ENCODE measurements at regions not wholly inside any gene's neighbourhood (a gene's known extent, or its start where the extent isn't known, plus 50 kb on each side); places are given as distances from the start of the nearest gene placed in this dataset.

DNA sequence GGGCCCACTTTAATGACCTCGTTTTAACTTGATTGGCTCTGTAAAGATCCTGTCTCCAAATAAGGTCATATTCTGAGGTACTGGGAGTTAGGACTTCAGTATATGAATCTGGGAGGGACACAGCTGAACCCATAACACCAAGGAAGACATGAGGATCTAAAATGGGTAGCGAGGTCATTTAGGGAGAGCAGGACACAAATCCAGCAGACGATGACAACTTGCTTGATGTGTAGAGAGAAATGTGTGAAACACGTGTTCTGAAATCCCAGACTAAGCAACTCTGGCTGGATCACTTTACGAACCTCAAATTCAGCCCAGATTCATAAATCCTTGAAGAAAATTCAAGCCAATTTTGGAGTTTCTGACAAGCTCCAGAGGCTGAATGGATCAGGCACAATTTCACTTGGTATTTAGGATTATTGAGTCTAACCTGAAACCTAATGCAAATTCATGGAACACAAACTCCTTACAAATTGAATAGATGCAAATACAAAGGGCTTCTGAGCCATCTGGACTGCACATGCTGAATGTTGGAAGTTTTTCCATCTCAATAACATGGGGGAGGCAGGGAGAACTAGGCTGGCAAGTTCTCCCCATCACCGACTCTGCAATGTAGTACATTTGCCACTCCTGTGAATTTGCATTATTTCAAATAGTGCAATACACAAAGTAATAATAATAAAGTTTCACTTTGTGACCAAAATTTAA is 74.0 kb upstream of the SLC30A5 start:
- no peak for DNase-seq (ENCODE audit: low spot score)
- TF ChIP-seq, protein P1, sequence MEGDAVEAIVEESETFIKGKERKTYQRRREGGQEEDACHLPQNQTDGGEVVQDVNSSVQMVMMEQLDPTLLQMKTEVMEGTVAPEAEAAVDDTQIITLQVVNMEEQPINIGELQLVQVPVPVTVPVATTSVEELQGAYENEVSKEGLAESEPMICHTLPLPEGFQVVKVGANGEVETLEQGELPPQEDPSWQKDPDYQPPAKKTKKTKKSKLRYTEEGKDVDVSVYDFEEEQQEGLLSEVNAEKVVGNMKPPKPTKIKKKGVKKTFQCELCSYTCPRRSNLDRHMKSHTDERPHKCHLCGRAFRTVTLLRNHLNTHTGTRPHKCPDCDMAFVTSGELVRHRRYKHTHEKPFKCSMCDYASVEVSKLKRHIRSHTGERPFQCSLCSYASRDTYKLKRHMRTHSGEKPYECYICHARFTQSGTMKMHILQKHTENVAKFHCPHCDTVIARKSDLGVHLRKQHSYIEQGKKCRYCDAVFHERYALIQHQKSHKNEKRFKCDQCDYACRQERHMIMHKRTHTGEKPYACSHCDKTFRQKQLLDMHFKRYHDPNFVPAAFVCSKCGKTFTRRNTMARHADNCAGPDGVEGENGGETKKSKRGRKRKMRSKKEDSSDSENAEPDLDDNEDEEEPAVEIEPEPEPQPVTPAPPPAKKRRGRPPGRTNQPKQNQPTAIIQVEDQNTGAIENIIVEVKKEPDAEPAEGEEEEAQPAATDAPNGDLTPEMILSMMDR (IDR thresholded peaks at IDR 0.05): no peak
- ATAC-seq (ENCODE audit: low FRiP score): no peak

DNA sequence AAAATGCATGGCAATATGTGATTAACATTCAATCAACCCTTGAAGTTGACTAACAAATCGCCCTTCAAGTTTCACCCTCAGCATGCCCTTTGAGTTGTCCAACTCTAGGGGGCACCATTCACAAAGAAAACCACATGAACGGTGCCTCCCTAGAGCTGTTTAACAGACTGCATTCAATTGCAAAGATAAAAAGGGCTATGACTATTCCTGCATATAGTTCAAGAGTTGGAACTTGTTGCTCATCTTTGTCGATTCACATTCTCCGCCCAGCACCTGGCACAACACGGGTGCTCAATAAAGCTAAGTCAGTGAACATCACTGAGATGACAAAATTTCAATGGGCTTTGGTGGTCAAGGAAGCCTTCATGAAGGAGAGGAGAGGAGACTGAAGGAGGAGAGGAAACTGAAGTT is 69.6 kb upstream of the SLC30A5 start:
- DNase-seq (ENCODE audit: low spot score): no peak
- TF ChIP-seq, protein P1 (IDR thresholded peaks at IDR 0.05): no peak
- ATAC-seq (ENCODE audit: low FRiP score): no peak

DNA sequence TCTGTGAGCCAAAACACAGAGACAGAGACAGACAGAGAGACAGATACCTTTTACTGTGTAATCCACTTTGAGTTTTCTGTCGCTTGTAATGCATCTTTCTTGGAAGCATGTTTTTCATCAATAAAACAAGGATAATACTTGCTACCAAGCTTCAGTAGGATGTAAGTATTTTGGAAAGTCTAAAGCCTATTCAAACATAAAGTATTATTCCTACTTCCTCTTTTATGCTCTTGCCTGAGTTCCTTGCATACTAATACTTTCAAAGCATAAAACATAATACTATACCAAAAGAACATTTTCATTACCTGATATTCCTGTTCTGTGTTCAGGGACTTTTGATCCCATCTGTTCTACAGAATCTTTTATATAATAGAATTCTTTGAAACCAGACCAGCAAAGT is 64.5 kb upstream of the SLC30A5 start:
- TF ChIP-seq, protein P1 (IDR thresholded peaks at IDR 0.05): no peak
- DNase-seq (ENCODE audit: low spot score) (no peak), ATAC-seq (ENCODE audit: low FRiP score) (no peak)

DNA sequence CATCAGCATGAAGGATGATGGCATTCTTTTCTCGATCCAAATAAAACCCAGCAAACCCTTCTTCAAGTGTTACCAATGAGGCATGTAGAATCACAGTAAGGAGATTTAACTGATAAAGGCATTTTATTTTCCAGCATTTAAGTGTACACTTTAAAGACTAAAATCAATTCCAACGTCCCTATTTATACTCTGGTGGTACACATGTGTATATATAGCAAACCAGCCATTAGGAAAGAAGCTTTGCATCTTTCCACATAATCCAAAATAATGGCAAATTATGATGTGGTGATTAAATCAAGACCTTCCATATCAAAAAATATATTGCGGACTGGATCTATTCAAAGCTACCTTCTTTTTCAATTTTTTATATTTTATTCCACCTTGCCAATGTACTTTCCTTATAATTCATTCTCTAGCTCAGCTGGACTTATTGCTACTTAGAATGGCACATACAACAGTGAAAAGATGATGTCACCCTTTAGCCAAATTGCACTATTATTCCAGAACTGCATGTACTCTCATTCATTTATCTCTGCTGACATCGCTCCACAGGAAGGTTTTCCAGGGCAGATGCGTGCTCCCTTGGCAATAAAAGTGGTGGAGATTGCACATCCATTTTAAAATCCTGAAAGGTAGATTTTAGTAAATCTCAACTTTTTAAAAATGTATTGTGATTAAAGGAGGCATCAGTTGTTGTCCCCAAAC is 63.3 kb upstream of the SLC30A5 start:
- ATAC-seq (ENCODE audit: low FRiP score): no peak
- TF ChIP-seq, protein P1 (IDR thresholded peaks at IDR 0.05): no peak

DNA sequence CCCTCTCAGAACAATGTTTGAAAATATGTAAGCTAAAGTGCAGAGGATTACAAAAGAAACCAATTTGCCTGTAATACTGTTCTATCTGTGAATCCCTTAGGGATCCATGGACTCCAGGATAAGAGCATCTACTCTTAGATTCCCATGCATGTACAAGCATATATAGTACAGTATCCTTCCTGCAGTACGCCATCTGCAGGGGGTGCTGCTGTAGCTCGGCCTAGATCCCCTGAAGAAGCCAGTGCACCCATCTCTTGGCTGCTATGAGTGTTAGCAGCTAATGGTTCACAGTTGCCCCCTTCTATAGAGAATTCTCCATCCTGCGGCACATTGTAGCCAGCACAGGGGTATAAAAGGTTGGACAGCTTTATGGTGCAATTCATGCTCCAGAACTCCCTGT is 61.8 kb upstream of the SLC30A5 start:
- ATAC-seq (ENCODE audit: low FRiP score) (no peak), DNase-seq (ENCODE audit: low spot score) (no peak)
- TF ChIP-seq, protein P1 (IDR thresholded peaks at IDR 0.05): no peak

More for the DNA sequence above, 63.3 kb upstream of the SLC30A5 start:
- DNase-seq (ENCODE audit: low spot score): no peak

DNA sequence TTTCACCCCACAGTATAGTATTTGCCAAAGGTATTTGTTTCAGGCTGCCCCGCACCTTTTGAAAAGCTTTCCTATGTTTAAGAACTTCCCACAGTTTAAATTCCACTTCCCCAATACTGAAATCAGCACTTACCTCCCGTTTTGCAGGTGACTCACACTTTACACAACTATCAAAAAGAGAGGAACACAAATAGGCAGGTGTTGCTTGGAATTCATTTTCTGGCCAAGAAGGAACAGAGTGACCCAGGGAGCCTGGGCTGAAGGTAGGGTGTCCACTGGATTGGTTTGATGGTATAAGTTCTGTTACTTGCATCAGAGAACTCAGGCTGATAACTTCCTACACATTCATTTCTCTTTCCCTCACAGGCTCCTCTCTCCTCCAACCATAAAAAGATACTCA is 60.1 kb upstream of the SLC30A5 start:
- no peak for ATAC-seq (ENCODE audit: low FRiP score)

More for the DNA sequence above, 60.1 kb upstream of the SLC30A5 start:
- TF ChIP-seq, protein P1 (IDR thresholded peaks at IDR 0.05): no peak
- no peak for DNase-seq (ENCODE audit: low spot score)

All from omental fat pad (tissue), 3 donors.